Stimulated activated naive CD8-positive, alpha-beta T cell treated with anti-CD3 and anti-CD28 coated beads, Interleukin-15, Interleukin-2, amounts not matched to agents 100 ng/mL and 50 ng/mL, for 24 hours (primary cell): ENCODE measurements at regions not wholly inside any gene's neighbourhood (a gene's known extent, or its start where the extent isn't known, plus 50 kb on each side); places are given as distances from the start of the nearest gene placed in this dataset.

ENCODE experiments used
- H3K27ac Mint-ChIP-seq: one replicate; pipeline ENCODE4 v1.8.0; 2021; ENCODE audit warnings: mild to moderate bottlenecking, mixed read lengths
- H3K27me3 Mint-ChIP-seq: one replicate; pipeline ENCODE4 v1.8.0; 2021; ENCODE audit warnings: mixed read lengths
- H3K36me3 Mint-ChIP-seq: one replicate; pipeline ENCODE4 v1.8.0; 2021; ENCODE audit warnings: low read depth, mixed read lengths
- H3K4me1 Mint-ChIP-seq: one replicate; pipeline ENCODE4 v1.8.0; 2021; ENCODE audit warnings: low read depth, mixed read lengths
- H3K4me3 Mint-ChIP-seq: one replicate; pipeline ENCODE4 v1.8.0; 2021; ENCODE audit warnings: mild to moderate bottlenecking, mixed read lengths
- H3K9me3 Mint-ChIP-seq: one replicate; pipeline ENCODE4 v1.8.0; 2021; ENCODE audit warnings: mixed read lengths

GRCh38 chr11:92882828-92883611, 86.4 kb upstream of the MTNR1B start:
- Mint-ChIP-seq H3K4me3 (no peak overlapping the region), H3K36me3 (no peaks in the 10 kb centered on the region), H3K4me1 (no peaks in the 10 kb centered on the region), H3K9me3 (no peaks in the 10 kb centered on the region), H3K27me3 (no peaks in the 10 kb centered on the region), H3K27ac (no peak overlapping the region)

- no peak overlapping the region for H3K27ac Mint-ChIP-seq
- H3K36me3 Mint-ChIP-seq: no peaks in the 10 kb centered on the region
- H3K4me3 Mint-ChIP-seq: no peak overlapping the region
- H3K4me1 Mint-ChIP-seq: no peaks in the 10 kb centered on the region
- H3K9me3 Mint-ChIP-seq: no peaks in the 10 kb centered on the region
- H3K27me3 Mint-ChIP-seq: no peaks in the 10 kb centered on the region
Observed at GRCh38 chr11:92885600-92885999, 83.9 kb upstream of the MTNR1B start.

- Mint-ChIP-seq H3K27ac (no peak overlapping the region), H3K36me3 (no peaks in the 10 kb centered on the region), H3K9me3 (no peaks in the 10 kb centered on the region), H3K27me3 (no peaks in the 10 kb centered on the region), H3K4me1 (no peaks in the 10 kb centered on the region), H3K4me3 (no peak overlapping the region)
Observed at GRCh38 chr11:92886243-92886905, 83.1 kb upstream of the MTNR1B start.

GRCh38 chr11:92888696-92889095, 80.8 kb upstream of the MTNR1B start:
- Mint-ChIP-seq H3K9me3 (no peaks in the 10 kb centered on the region), H3K27me3 (no peaks in the 10 kb centered on the region), H3K36me3 (no peaks in the 10 kb centered on the region), H3K4me3 (no peak overlapping the region), H3K4me1 (no peaks in the 10 kb centered on the region), H3K27ac (no peak overlapping the region)

GRCh38 chr11:92890846-92891245, 78.6 kb upstream of the MTNR1B start:
- H3K9me3 Mint-ChIP-seq: no peaks in the 10 kb centered on the region
- no peak overlapping the region for H3K27ac Mint-ChIP-seq
- H3K4me1 Mint-ChIP-seq: no peaks in the 10 kb centered on the region
- no peak overlapping the region for H3K4me3 Mint-ChIP-seq
- no peaks in the 10 kb centered on the region for H3K27me3 Mint-ChIP-seq
- H3K36me3 Mint-ChIP-seq: no peaks in the 10 kb centered on the region

GRCh38 chr11:92892802-92893684, 76.4 kb upstream of the MTNR1B start:
- Mint-ChIP-seq H3K27me3 (peaks cover 4% of the 10 kb centered on the region), H3K36me3 (no peaks in the 10 kb centered on the region), H3K4me1 (no peaks in the 10 kb centered on the region), H3K4me3 (no peak overlapping the region), H3K27ac (no peak overlapping the region), H3K9me3 (no peaks in the 10 kb centered on the region)

GRCh38 chr11:92894197-92894596, 75.3 kb upstream of the MTNR1B start:
- H3K4me1 Mint-ChIP-seq: no peaks in the 10 kb centered on the region
- no peak overlapping the region for H3K4me3 Mint-ChIP-seq
- H3K27me3 Mint-ChIP-seq: peaks cover 4% of the 10 kb centered on the region
- no peaks in the 10 kb centered on the region for H3K36me3 Mint-ChIP-seq
- H3K27ac Mint-ChIP-seq: no peak overlapping the region
- no peaks in the 10 kb centered on the region for H3K9me3 Mint-ChIP-seq

GRCh38 chr11:92897487-92897886, 72.0 kb upstream of the MTNR1B start:
- Mint-ChIP-seq H3K27me3 (peaks cover 4% of the 10 kb centered on the region), H3K4me1 (no peaks in the 10 kb centered on the region), H3K27ac (no peak overlapping the region), H3K4me3 (no peak overlapping the region), H3K36me3 (no peaks in the 10 kb centered on the region), H3K9me3 (no peaks in the 10 kb centered on the region)

- Mint-ChIP-seq H3K9me3 (no peaks in the 10 kb centered on the region), H3K4me3 (no peak overlapping the region), H3K27me3 (no peaks in the 10 kb centered on the region), H3K27ac (no peak overlapping the region), H3K4me1 (no peaks in the 10 kb centered on the region), H3K36me3 (no peaks in the 10 kb centered on the region)
Observed at GRCh38 chr11:92902417-92902816, 67.0 kb upstream of the MTNR1B start.

GRCh38 chr11:92907671-92908070, 61.8 kb upstream of the MTNR1B start:
- Mint-ChIP-seq H3K27me3 (no peaks in the 10 kb centered on the region), H3K9me3 (no peaks in the 10 kb centered on the region), H3K36me3 (no peaks in the 10 kb centered on the region)

GRCh38 chr11:92909214-92909613, 60.2 kb upstream of the MTNR1B start:
- H3K27me3 Mint-ChIP-seq: no peaks in the 10 kb centered on the region
- no peaks in the 10 kb centered on the region for H3K36me3 Mint-ChIP-seq
- H3K9me3 Mint-ChIP-seq: no peaks in the 10 kb centered on the region
- H3K4me3 Mint-ChIP-seq: no peak overlapping the region
- no peak overlapping the region for H3K27ac Mint-ChIP-seq
- H3K4me1 Mint-ChIP-seq: no peaks in the 10 kb centered on the region

More at GRCh38 chr11:92907671-92908070, 61.8 kb upstream of the MTNR1B start:
- no peak overlapping the region for H3K27ac Mint-ChIP-seq
- H3K4me1 Mint-ChIP-seq: no peaks in the 10 kb centered on the region
- no peak overlapping the region for H3K4me3 Mint-ChIP-seq

- Mint-ChIP-seq H3K27ac (no peak overlapping the region), H3K27me3 (no peaks in the 10 kb centered on the region), H3K9me3 (no peaks in the 10 kb centered on the region), H3K4me1 (no peaks in the 10 kb centered on the region), H3K36me3 (no peaks in the 10 kb centered on the region), H3K4me3 (no peak overlapping the region)
Observed at GRCh38 chr11:92911478-92911877, 58.0 kb upstream of the MTNR1B start.

- Mint-ChIP-seq H3K4me1 (no peaks in the 10 kb centered on the region), H3K27me3 (peaks cover 4% of the 10 kb centered on the region), H3K36me3 (no peaks in the 10 kb centered on the region), H3K27ac (no peak overlapping the region), H3K9me3 (no peaks in the 10 kb centered on the region), H3K4me3 (no peak overlapping the region)
Observed at GRCh38 chr11:92915551-92915950, 53.9 kb upstream of the MTNR1B start.

GRCh38 chr11:92916299-92916698, 53.2 kb upstream of the MTNR1B start:
- Mint-ChIP-seq H3K27ac (no peak overlapping the region), H3K4me1 (no peaks in the 10 kb centered on the region), H3K9me3 (no peaks in the 10 kb centered on the region), H3K36me3 (no peaks in the 10 kb centered on the region), H3K4me3 (no peak overlapping the region), H3K27me3 (peaks cover 4% of the 10 kb centered on the region)

GRCh38 chr11:92917927-92918326, 51.5 kb upstream of the MTNR1B start:
- Mint-ChIP-seq H3K36me3 (no peaks in the 10 kb centered on the region), H3K9me3 (no peaks in the 10 kb centered on the region), H3K27ac (no peak overlapping the region), H3K27me3 (peaks cover 4% of the 10 kb centered on the region), H3K4me1 (no peaks in the 10 kb centered on the region), H3K4me3 (no peak overlapping the region)
